22Rv1 (cell line): ENCODE measurements at regions not wholly inside any gene's neighbourhood (a gene's known extent, or its start where the extent isn't known, plus 50 kb on each side); places are given as distances from the start of the nearest gene placed in this dataset.

ENCODE experiments used
- H3K27ac ChIP-seq: fragments of 450-650 bp; 2 replicates; pipeline ENCODE4 v1.5.1; 2017
- ZFX ChIP-seq: fragments of 450-650 bp; IDR thresholded peaks from 2 replicates; pipeline ENCODE4 v1.6.1; 2017; ENCODE audit warnings: antibody characterized with exemption, borderline replicate concordance
- TF ChIP-seq, protein P1 (sequence below): fragments of 450-650 bp; IDR thresholded peaks from 2 replicates; pipeline ENCODE4 v1.5.1; 2017; ENCODE audit warnings: mild to moderate bottlenecking

DNA sequence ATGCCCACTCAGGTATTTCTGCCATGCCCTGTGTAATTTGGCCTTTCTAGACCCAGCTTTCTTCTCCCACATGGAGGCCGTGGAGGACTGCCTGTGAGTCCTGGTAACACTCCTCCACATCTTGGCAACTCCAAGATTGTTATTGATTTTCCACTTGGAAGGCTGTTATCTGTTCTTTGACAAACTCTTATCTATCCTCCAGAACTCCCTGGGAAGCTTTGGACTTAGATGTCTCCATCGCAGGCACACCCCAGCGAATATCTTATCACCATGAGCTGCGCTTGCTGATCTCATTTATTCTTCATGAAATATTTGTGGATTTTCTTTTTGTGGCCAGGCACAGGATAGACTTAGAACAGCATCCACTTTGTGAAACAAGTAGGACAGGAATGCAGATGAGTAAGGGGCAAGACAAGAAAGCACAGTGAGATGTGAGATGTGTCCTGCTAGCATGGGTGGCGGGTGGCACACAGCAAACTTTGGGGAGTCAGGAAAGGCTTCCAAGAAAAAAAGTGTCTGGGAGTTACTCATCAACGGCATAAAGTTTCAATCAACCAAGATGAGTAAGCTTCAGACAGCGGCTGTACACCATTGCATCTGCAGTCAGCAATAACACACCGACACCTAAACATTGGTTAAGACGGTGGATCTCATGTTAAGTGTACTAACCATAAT is 84.5 kb upstream of the IRS2 start:
- TF ChIP-seq, protein P1, sequence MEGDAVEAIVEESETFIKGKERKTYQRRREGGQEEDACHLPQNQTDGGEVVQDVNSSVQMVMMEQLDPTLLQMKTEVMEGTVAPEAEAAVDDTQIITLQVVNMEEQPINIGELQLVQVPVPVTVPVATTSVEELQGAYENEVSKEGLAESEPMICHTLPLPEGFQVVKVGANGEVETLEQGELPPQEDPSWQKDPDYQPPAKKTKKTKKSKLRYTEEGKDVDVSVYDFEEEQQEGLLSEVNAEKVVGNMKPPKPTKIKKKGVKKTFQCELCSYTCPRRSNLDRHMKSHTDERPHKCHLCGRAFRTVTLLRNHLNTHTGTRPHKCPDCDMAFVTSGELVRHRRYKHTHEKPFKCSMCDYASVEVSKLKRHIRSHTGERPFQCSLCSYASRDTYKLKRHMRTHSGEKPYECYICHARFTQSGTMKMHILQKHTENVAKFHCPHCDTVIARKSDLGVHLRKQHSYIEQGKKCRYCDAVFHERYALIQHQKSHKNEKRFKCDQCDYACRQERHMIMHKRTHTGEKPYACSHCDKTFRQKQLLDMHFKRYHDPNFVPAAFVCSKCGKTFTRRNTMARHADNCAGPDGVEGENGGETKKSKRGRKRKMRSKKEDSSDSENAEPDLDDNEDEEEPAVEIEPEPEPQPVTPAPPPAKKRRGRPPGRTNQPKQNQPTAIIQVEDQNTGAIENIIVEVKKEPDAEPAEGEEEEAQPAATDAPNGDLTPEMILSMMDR = no peak
- no peak for TF ChIP-seq ZFX
- H3K27ac ChIP-seq = no peak overlapping the region

DNA sequence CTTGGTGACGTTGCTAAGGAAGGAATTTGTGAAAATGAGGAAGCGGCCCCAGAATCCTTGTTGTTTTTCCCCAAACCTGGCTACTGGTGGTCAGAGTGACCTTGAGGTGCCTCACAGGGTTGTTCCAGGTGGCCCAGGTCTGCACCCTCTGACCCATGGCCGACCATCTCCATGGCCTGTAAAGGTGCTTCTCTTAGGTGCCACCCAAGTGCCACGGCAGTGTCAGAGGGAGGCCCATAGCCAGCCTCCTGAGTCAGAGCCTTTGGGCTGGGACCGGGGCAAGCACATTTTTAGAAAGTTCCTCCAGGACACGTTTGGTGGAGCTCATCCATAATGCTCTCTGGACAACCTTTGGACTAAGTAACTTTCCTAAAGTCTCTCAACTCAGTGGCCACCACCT is 83.9 kb upstream of the IRS2 start:
- no peak overlapping the region for H3K27ac ChIP-seq
- TF ChIP-seq, protein P1 = no peak
- no peak for TF ChIP-seq ZFX

GRCh38 chr13:109869312-109870237 is 83.2 kb upstream of the IRS2 start:
- H3K27ac ChIP-seq = no peak overlapping the region
- TF ChIP-seq ZFX = no peak
- TF ChIP-seq, protein P1 = no peak

DNA sequence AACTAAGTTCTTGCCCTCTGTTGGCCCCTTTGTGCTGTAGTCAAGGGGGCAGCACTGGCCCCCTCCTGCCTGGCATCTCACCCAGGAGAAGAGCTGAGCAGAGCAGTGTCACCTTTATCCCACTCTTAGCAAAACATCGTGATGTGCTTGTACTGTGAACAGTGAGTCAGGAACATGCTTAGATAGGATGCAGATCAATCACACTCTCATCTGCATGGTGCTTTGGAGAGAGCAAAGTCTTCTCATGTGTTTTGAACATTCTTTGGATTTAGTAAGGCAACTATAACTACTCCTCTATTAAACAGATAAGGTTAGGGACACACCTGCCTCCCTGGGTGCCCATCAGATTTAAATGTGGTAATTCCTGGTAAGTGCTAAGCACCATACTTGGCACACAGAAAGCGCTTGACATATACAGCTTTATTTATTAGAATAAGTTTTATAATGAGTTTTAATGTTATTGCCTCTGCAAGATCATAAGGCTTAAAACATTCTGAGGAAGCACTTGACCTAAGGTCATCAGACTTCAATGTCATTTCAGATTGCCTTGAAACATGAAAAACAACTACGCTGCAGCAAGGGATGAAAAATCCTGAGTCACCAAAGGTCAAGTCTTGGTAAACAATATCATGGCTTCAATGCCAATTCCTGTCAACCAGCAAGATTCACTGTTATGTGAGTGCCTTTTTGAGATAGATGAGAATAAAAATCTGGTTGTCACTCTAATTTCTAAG is 82.4 kb upstream of the IRS2 start:
- no peak for TF ChIP-seq ZFX
- TF ChIP-seq, protein P1 = no peak
- no peak overlapping the region for H3K27ac ChIP-seq

DNA sequence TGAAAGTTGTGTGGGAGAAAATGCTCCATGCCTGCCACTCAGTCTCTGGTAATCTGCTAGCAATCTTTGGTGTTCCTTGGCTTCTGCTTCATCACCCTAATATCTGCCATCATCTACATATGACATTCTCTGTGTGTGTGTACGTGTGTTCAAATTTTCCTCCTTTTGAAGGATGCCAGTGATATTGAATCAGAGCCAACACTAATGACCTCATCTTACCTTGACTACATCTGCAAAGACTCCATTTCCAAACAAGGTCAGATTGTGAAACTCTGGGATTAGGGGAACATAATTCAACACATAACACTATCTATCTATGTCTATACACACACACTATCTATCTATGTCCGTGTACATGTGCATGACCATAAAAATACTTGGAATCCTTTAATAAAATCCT is 81.4 kb upstream of the IRS2 start:
- no peak for TF ChIP-seq ZFX
- TF ChIP-seq, protein P1 = no peak

DNA sequence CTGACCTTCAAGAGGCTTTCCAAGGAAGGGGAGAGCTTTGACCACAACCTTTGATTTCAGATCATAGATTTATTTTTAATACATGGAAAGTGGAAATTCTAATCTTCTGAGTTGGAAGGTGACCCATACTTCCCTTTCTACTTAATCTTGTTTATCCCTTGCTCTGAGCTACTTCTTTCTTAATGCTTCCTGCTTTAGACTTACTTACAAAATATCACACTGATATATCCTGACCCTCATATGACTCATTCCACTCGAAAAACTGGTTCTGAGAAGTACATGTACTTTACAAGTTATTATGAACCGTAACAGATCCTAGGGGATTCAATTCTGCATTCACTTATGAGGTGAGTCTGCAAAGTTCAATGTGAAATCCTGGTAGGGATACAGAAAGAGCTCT is 76.2 kb upstream of the IRS2 start:
- H3K27ac ChIP-seq = no peak overlapping the region
- TF ChIP-seq, protein P1 = no peak
- TF ChIP-seq ZFX = no peak

More for the DNA sequence above, 81.4 kb upstream of the IRS2 start:
- no peak overlapping the region for H3K27ac ChIP-seq

DNA sequence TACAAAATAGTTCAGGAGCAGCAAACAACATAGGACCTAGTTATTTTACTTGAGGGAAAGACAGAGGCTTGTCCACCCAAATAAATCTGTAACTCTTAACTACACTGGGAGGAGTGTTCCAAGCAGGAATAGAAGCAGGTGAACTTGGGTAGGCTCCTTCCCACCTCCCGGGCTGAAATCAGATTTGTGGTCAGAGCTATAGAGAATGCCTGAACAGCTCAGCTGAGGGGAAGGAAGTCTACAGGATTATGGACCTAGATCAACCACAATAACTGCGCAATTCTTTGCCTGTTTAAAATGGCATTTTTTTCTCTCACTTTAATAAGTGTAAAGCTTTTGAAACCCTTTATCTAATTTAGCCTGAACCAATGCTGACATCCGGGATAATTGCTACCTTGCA is 73.5 kb upstream of the IRS2 start:
- H3K27ac ChIP-seq = no peak overlapping the region
- TF ChIP-seq, protein P1 = no peak
- no peak for TF ChIP-seq ZFX
